ENCODE measurements at regions not wholly inside any gene's neighbourhood (a gene's known extent, or its start where the extent isn't known, plus 50 kb on each side); places are given as distances from the start of the nearest gene placed in this dataset.
A peak's percentile ranks its signal among the peaks of the same experiment; 100 is the strongest.

DNA sequence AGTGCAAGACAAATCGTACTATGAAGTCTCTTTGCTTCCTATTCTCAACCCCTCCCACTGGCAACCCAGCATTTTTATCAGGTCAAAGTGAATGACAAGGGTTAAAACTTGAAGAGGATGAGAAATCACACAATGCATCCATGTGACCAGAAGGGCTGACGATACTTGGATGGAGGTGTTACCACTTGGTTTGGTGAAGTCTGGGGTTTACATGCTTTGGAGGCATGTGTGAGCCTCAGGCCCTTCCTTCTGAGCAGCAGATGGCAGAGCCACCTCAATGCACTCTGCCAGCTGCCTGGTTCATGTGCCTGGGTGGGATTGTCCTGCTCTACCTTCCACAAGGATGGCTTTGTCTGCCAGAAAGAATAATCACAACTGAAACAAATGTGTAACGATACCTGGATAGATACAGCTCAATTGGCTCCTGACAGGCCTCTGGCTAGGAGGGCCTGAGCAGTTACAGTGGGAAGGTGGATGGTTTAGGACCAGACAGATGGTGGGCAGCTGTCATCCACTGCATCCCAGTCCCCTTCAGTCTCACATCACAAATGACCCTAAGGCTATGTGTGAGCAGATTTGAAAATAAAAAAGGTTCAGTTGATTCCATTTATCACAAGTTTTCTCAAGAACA is 51.5 kb upstream of the CNIH3 start:
- Histone ChIP-seq H3K4me2 (ENCODE audit: insufficient read depth, low read length) (peak overlapping the region; percentile 26), H3K36me3 (ENCODE audit: insufficient read depth, low read length) (no peaks in the 10 kb centered on the region), H3K27me3 (ENCODE audit: insufficient read depth, low read length) (no peaks in the 10 kb centered on the region), H3K27ac (ENCODE audit: low read depth, low read length) (peak overlapping the region; percentile 62), H3K4me1 (ENCODE audit: insufficient read depth, low read length) (peaks cover 23% of the 10 kb centered on the region), H3K4me3 (ENCODE audit: insufficient read depth, low read length) (no peak overlapping the region), H3K79me2 (ENCODE audit: insufficient read depth, low read length) (no peaks in the 10 kb centered on the region), H3K9me3 (ENCODE audit: low read depth, low read length) (no peaks in the 10 kb centered on the region), H4K20me1 (ENCODE audit: insufficient read depth, low read length) (no peaks in the 10 kb centered on the region), H2AFZ (ENCODE audit: low read length) (peak overlapping the region; percentile 30)
- peak; percentile 27 for DNase-seq (ENCODE audit: insufficient read length, low spot score, missing footprints)
- TF ChIP-seq, protein P1, sequence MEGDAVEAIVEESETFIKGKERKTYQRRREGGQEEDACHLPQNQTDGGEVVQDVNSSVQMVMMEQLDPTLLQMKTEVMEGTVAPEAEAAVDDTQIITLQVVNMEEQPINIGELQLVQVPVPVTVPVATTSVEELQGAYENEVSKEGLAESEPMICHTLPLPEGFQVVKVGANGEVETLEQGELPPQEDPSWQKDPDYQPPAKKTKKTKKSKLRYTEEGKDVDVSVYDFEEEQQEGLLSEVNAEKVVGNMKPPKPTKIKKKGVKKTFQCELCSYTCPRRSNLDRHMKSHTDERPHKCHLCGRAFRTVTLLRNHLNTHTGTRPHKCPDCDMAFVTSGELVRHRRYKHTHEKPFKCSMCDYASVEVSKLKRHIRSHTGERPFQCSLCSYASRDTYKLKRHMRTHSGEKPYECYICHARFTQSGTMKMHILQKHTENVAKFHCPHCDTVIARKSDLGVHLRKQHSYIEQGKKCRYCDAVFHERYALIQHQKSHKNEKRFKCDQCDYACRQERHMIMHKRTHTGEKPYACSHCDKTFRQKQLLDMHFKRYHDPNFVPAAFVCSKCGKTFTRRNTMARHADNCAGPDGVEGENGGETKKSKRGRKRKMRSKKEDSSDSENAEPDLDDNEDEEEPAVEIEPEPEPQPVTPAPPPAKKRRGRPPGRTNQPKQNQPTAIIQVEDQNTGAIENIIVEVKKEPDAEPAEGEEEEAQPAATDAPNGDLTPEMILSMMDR (IDR thresholded peaks at IDR 0.05; ENCODE audit: extremely low read depth, low read depth, low read length), result no peak

DNA sequence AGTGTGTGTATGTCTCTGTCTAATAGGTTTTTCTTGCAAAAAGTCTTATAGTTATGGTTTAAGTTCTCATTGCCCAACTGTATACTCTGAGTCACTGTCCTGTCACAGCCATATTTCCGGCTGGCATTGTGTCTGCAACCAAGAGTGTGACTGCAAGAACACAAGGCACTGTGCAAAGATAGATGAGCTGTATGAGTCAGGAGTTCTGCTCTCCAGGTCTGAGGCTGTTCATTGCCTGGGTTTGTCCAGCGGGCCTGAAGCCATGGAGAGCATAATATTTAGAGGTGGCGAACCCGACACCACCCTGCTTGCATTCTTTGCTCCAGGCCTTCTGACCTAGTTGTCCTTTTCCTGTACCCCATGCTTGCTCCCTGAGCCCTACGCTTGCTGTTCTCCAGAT is 50.9 kb upstream of the CNIH3 start:
- Histone ChIP-seq H3K4me3 (ENCODE audit: insufficient read depth, low read length) (peak overlapping the region; percentile 6), H3K27me3 (ENCODE audit: insufficient read depth, low read length) (no peaks in the 10 kb centered on the region), H3K4me2 (ENCODE audit: insufficient read depth, low read length) (peak overlapping the region; percentile 59), H2AFZ (ENCODE audit: low read length) (peak overlapping the region; percentile 84), H4K20me1 (ENCODE audit: insufficient read depth, low read length) (no peaks in the 10 kb centered on the region), H3K79me2 (ENCODE audit: insufficient read depth, low read length) (no peaks in the 10 kb centered on the region), H3K9me3 (ENCODE audit: low read depth, low read length) (no peaks in the 10 kb centered on the region), H3K27ac (ENCODE audit: low read depth, low read length) (peak overlapping the region; percentile 81), H3K4me1 (ENCODE audit: insufficient read depth, low read length) (peaks cover 23% of the 10 kb centered on the region), H3K36me3 (ENCODE audit: insufficient read depth, low read length) (no peaks in the 10 kb centered on the region)
- TF ChIP-seq, protein P1 (IDR thresholded peaks at IDR 0.05; ENCODE audit: extremely low read depth, low read depth, low read length), result no peak
- peak; percentile 84 for DNase-seq (ENCODE audit: insufficient read length, low spot score, missing footprints)

DNA sequence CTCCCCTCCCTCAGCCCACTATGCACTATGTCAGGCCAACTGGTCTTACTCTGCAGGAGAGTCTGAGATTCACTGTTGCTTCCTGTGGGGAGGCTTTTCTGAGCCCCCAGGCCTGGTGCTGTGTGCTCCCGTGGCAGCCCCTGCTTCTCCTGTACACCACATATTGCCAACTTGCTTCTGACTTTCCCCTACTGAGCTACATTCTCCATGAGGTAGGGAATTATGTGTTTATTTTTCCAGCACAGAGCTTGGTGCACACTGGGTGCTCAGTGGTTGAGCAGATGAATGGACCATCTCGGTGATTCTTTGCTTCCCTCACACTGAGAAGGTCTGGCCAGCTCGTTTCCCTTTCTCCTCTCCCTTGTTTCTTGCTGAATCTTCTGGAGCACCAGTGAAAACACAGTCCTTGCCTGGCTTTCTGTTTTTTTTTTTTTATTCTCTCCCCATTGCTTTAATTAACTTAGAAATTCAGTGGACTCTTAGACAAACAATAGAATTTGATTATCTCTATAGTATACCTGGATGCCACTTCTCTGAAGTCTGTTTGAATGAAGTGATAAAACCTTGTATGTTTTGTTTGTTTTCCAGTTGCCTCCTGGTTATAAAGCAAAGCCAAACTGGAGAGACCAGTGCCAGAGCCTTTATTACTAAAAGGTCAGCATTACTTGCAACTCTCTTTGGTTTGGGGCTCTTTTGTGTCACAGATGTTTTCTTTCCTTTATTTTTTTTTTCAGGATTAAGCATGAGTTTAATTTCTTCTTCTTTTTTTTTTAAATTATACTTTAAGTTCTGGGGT is 50.3 kb upstream of the CNIH3 start:
- DNase-seq (ENCODE audit: insufficient read length, low spot score, missing footprints), result no peak
- H3K4me1 ChIP-seq (ENCODE audit: insufficient read depth, low read length), result peaks cover 23% of the 10 kb centered on the region
- H3K9me3 ChIP-seq (ENCODE audit: low read depth, low read length), result no peaks in the 10 kb centered on the region
- peak overlapping the region; percentile 59 for H3K4me2 ChIP-seq (ENCODE audit: insufficient read depth, low read length)
- TF ChIP-seq, protein P1 (IDR thresholded peaks at IDR 0.05; ENCODE audit: extremely low read depth, low read depth, low read length), result no peak
- no peaks in the 10 kb centered on the region for H3K79me2 ChIP-seq (ENCODE audit: insufficient read depth, low read length)
- H3K4me3 ChIP-seq (ENCODE audit: insufficient read depth, low read length), result peak overlapping the region; percentile 6
- no peaks in the 10 kb centered on the region for H4K20me1 ChIP-seq (ENCODE audit: insufficient read depth, low read length)
- H2AFZ ChIP-seq (ENCODE audit: low read length), result peak overlapping the region; percentile 84
- H3K27ac ChIP-seq (ENCODE audit: low read depth, low read length), result peak overlapping the region; percentile 81
- H3K36me3 ChIP-seq (ENCODE audit: insufficient read depth, low read length), result no peaks in the 10 kb centered on the region
- H3K27me3 ChIP-seq (ENCODE audit: insufficient read depth, low read length), result no peaks in the 10 kb centered on the region

Data from osteoblast (primary cell).